H9 (cell line): ENCODE measurements at regions not wholly inside any gene's neighbourhood (a gene's known extent, or its start where the extent isn't known, plus 50 kb on each side); places are given as distances from the start of the nearest gene placed in this dataset.

ENCODE experiments used
- DNase-seq: peaks from one replicate; pipeline ENCODE4 v3.0.0-alpha.2; 2017
- H2AFZ ChIP-seq: one replicate; pipeline ENCODE4 v1.6.1; 2013; ENCODE audit warnings: mild to moderate bottlenecking, low read length, control low read depth, moderate library complexity
- H2AK5ac ChIP-seq: 2 replicates; pipeline ENCODE4 v1.6.1; 2013; ENCODE audit warnings: low read length, control low read depth, mixed read lengths; ENCODE audit not compliant: insufficient read length
- H2BK120ac ChIP-seq: one replicate; pipeline ENCODE4 v1.6.1; 2013; ENCODE audit warnings: low read depth, mild to moderate bottlenecking, low read length, control low read depth, inconsistent platforms; ENCODE audit not compliant: poor library complexity, severe bottlenecking
- H2BK12ac ChIP-seq: 2 replicates; pipeline ENCODE4 v1.6.1; 2013; ENCODE audit warnings: low read length, control low read depth, mixed read lengths, low read depth; ENCODE audit not compliant: insufficient read length
- H2BK15ac ChIP-seq: 2 replicates; pipeline ENCODE4 v1.6.1; 2013; ENCODE audit warnings: low read depth, low read length, control low read depth
- H2BK20ac ChIP-seq: one replicate; pipeline ENCODE4 v1.6.1; 2013; ENCODE audit warnings: low read depth, mild to moderate bottlenecking, low read length, control low read depth, inconsistent platforms; ENCODE audit not compliant: poor library complexity, severe bottlenecking
- H2BK5ac ChIP-seq: 2 replicates; pipeline ENCODE4 v1.6.1; 2013; ENCODE audit warnings: low read length, control low read depth, mixed read lengths; ENCODE audit not compliant: insufficient read length
- H3K14ac ChIP-seq: 2 replicates; pipeline ENCODE4 v1.6.1; 2013; ENCODE audit warnings: low read length, control low read depth; ENCODE audit not compliant: insufficient read depth
- H3K18ac ChIP-seq: 2 replicates; pipeline ENCODE4 v1.6.1; 2013; ENCODE audit warnings: low read depth, mild to moderate bottlenecking, mixed read lengths, low read length, control low read depth; ENCODE audit not compliant: insufficient read length
- H3K23ac ChIP-seq: 2 replicates; pipeline ENCODE4 v1.6.1; 2013; ENCODE audit warnings: low read length, control low read depth, mixed read lengths, low read depth; ENCODE audit not compliant: insufficient read length
- H3K23me2 ChIP-seq: 2 replicates; pipeline ENCODE4 v1.6.1; 2013; ENCODE audit warnings: low read depth, mild to moderate bottlenecking, mixed read lengths, low read length, control low read depth; ENCODE audit not compliant: insufficient read length, poor library complexity, severe bottlenecking
- H3K27ac ChIP-seq: 2 replicates; pipeline ENCODE4 v1.5.1; 2013; ENCODE audit warnings: low read length, control low read depth, mixed read lengths, low read depth; ENCODE audit not compliant: insufficient read length
- H3K27me3 ChIP-seq: 2 replicates; pipeline ENCODE4 v1.6.1; 2013; ENCODE audit warnings: low read length, control low read depth, inconsistent platforms; ENCODE audit not compliant: insufficient read depth
- H3K4ac ChIP-seq: 2 replicates; pipeline ENCODE4 v1.6.1; 2013; ENCODE audit warnings: low read depth, mild to moderate bottlenecking, control low read depth, inconsistent platforms, low read length, moderate library complexity
- H3K4me1 ChIP-seq: 2 replicates; pipeline ENCODE4 v1.6.1; 2013; ENCODE audit warnings: low read length, control low read depth, inconsistent platforms; ENCODE audit not compliant: insufficient read depth
- H3K4me2 ChIP-seq: 2 replicates; pipeline ENCODE4 v1.6.1; 2013; ENCODE audit warnings: low read length, control low read depth, mixed read lengths; ENCODE audit not compliant: insufficient read length, insufficient read depth
- H3K56ac ChIP-seq: 2 replicates; pipeline ENCODE4 v1.6.1; 2013; ENCODE audit warnings: low read depth, mild to moderate bottlenecking, mixed read lengths, low read length, control low read depth; ENCODE audit not compliant: insufficient read length
- H3K79me1 ChIP-seq: 2 replicates; pipeline ENCODE4 v1.6.1; 2013; ENCODE audit warnings: low read depth, mild to moderate bottlenecking, moderate library complexity, low read length, control low read depth, inconsistent platforms; ENCODE audit not compliant: insufficient read depth, poor library complexity, severe bottlenecking
- H3K79me2 ChIP-seq: 2 replicates; pipeline ENCODE4 v1.6.1; 2013; ENCODE audit warnings: low read length, control low read depth, inconsistent platforms; ENCODE audit not compliant: insufficient read depth
- H3K9ac ChIP-seq: 2 replicates; pipeline ENCODE4 v1.6.1; 2013; ENCODE audit warnings: low read length, control low read depth, mixed read lengths; ENCODE audit not compliant: insufficient read length; ENCODE audit errors: extremely low read depth
- H3K9me3 ChIP-seq: one replicate; pipeline ENCODE4 v1.6.1; 2013; ENCODE audit warnings: low read depth, low read length, inconsistent platforms; ENCODE audit not compliant: control insufficient read depth
- H3T11ph ChIP-seq: one replicate; pipeline ENCODE4 v1.6.1; 2013; ENCODE audit warnings: mild to moderate bottlenecking, low read length, control low read depth, inconsistent platforms
- H4K20me1 ChIP-seq: one replicate; pipeline ENCODE4 v1.6.1; 2013; ENCODE audit not compliant: control insufficient read depth, insufficient read length, insufficient read depth
- H4K5ac ChIP-seq: 2 replicates; pipeline ENCODE4 v1.6.1; 2013; ENCODE audit warnings: low read depth, mild to moderate bottlenecking, mixed read lengths, low read length, control low read depth; ENCODE audit not compliant: insufficient read length
- H4K8ac ChIP-seq: replicated peaks from 2 replicates; pipeline ENCODE4 v1.6.1; 2013; ENCODE audit warnings: low read length, control low read depth, mixed read lengths, low read depth; ENCODE audit not compliant: insufficient read length
- H4K91ac ChIP-seq: 2 replicates; pipeline ENCODE4 v1.6.1; 2013; ENCODE audit warnings: low read depth, mild to moderate bottlenecking, moderate library complexity, mixed read lengths, low read length, control low read depth; ENCODE audit not compliant: insufficient read length
- H3K27ac Mint-ChIP-seq, 3 experiments: 2 replicates in 2 of 3; 3 replicates in 1 of 3; pipeline ENCODE4 v1.8.0; 2020 to 2021; ENCODE audit warnings: mixed read lengths in 3 of 3, mild to moderate bottlenecking in 1 of 3, moderate library complexity in 1 of 3
- H3K27me3 Mint-ChIP-seq: 2 replicates; pipeline ENCODE4 v1.8.0; 2021; ENCODE audit warnings: low read depth, mild to moderate bottlenecking, moderate library complexity, mixed read lengths
- H3K36me3 Mint-ChIP-seq, 3 experiments: 2 replicates in 2 of 3; 3 replicates in 1 of 3; pipeline ENCODE4 v1.8.0; 2020 to 2021; ENCODE audit warnings: low read depth in 3 of 3, mixed read lengths in 3 of 3; ENCODE audit not compliant: insufficient read depth in 1 of 3
- H3K4me1 Mint-ChIP-seq, 2 experiments: 2 replicates each; pipeline ENCODE4 v1.8.0; 2020; ENCODE audit warnings: mixed read lengths in 2 of 2
- H3K4me3 Mint-ChIP-seq, 2 experiments: 2 replicates in 1 of 2; 3 replicates in 1 of 2; pipeline ENCODE4 v1.8.0; 2020 to 2021; ENCODE audit warnings: mild to moderate bottlenecking in 2 of 2, mixed read lengths in 2 of 2, moderate library complexity in 1 of 2
- H3K9me3 Mint-ChIP-seq, 2 experiments: 2 replicates in 1 of 2; 3 replicates in 1 of 2; pipeline ENCODE4 v1.8.0; 2020; ENCODE audit warnings: mild to moderate bottlenecking in 2 of 2, mixed read lengths in 2 of 2, moderate library complexity in 1 of 2
- CTCF ChIP-seq: fragments of 200-600 bp; sonication (generic); conservative IDR thresholded peaks from 3 replicates; pipeline ENCODE4 v1.8.0; 2021; ENCODE audit warnings: antibody characterized with exemption, mild to moderate bottlenecking
- WGBS: extraction: QIAGEN DNeasy Blood & Tissue Kit; methylation state at CpG from one replicate; pipeline ENCODE4 v1.1.7; 2013; ENCODE audit warnings: missing lambda C conversion rate, low lambda C conversion rate, mixed read lengths; ENCODE audit not compliant: insufficient read length; ENCODE audit errors: extremely low coverage; 5-methylcytosine and 5-hydroxymethylcytosine counted together

GRCh38 chr12:92614001-92614400 is 88.8 kb upstream of the PLEKHG7 start:
- Histone ChIP-seq H2AK5ac (no peak overlapping the region), H2BK20ac (no peak overlapping the region), H2BK5ac (no peak overlapping the region), H2AFZ (no peak overlapping the region), H3K23me2 (no peaks in the 10 kb centered on the region), H4K8ac (no peak overlapping the region), H3K27me3 (no peaks in the 10 kb centered on the region), H3K79me1 (no peaks in the 10 kb centered on the region), H3K9me3 (no peaks in the 10 kb centered on the region), H4K91ac (no peak overlapping the region), H3K23ac (no peak overlapping the region), H3K18ac (no peak overlapping the region), H3K9ac (no peak overlapping the region), H3K4ac (no peak overlapping the region), H3T11ph (no peak overlapping the region), H3K4me2 (no peak overlapping the region), H3K27ac (no peak overlapping the region), H4K20me1 (no peaks in the 10 kb centered on the region), H2BK120ac (no peak overlapping the region), H3K79me2 (no peaks in the 10 kb centered on the region), H3K4me1 (peaks cover 2% of the 10 kb centered on the region; the same call in 1 of the 2 replicates), H4K5ac (no peak overlapping the region), H3K56ac (no peak overlapping the region), H2BK15ac (no peak overlapping the region), H3K14ac (no peak overlapping the region), H2BK12ac (no peak overlapping the region)
- Mint-ChIP-seq H3K4me1 (peaks cover 24 to 25% of the 10 kb centered on the region in 2 experiments), H3K4me3 (no peak overlapping the region), H3K9me3 (no peaks in the 10 kb centered on the region), H3K27ac (0 out of 7 replicates have a peak overlapping the region, but pooled peaks of 1 of the 3 experiments have one; percentile 34), H3K27me3 (no peaks in the 10 kb centered on the region), H3K36me3 (no peaks in the 10 kb centered on the region)
- WGBS = no CpG with 5 or more reads among the region's 2 CpGs
- no peak for TF ChIP-seq CTCF
- DNase-seq = no peak
